ENCODE measurements at regions not wholly inside any gene's neighbourhood (a gene's known extent, or its start where the extent isn't known, plus 50 kb on each side); places are given as distances from the start of the nearest gene placed in this dataset.

- in situ Hi-C loops (cut with MboI; ENCODE audit: low sequenced_read_pairs in 4 of 4), result no loop called here
- intact Hi-C loops (cut with DNase I; ENCODE audit: low total_unique reads), result no loop called here
These were observed 1067.0 kb downstream of the CDH18 start for GRCh38 chr5:18920966-18921365.

GRCh38 chr5:18932081-18932480 lies 1055.9 kb downstream of the CDH18 start:
- in situ Hi-C loops (cut with MboI; ENCODE audit: low sequenced_read_pairs in 4 of 4) (no loop called here), intact Hi-C loops (cut with DNase I; ENCODE audit: low total_unique reads) (no loop called here)
- ATAC-seq (no peak), DNase-seq (no peak)
- TF ChIP-seq CTCF (IDR thresholded peaks at IDR 0.05 in 4 of 5, conservative IDR thresholded peaks at IDR 0.05 in 1 of 5) (no peak), POLR2A (IDR thresholded peaks at IDR 0.05) (no peak)
- Histone ChIP-seq H3K4me3 (no peak overlapping the region), H3K27me3 (no peaks in the 10 kb centered on the region), H3K27ac (no peak overlapping the region), H3K9me3 (no peaks in the 10 kb centered on the region), H3K4me1 (no peaks in the 10 kb centered on the region), H3K36me3 (no peaks in the 10 kb centered on the region)

More at GRCh38 chr5:18920966-18921365, 1067.0 kb downstream of the CDH18 start:
- TF ChIP-seq POLR2A (IDR thresholded peaks at IDR 0.05) (no peak), CTCF (IDR thresholded peaks at IDR 0.05 in 4 of 5, conservative IDR thresholded peaks at IDR 0.05 in 1 of 5) (no peak)
- Histone ChIP-seq H3K4me1 (no peaks in the 10 kb centered on the region), H3K27ac (no peak overlapping the region), H3K4me3 (no peak overlapping the region), H3K36me3 (no peaks in the 10 kb centered on the region), H3K9me3 (no peaks in the 10 kb centered on the region), H3K27me3 (no peaks in the 10 kb centered on the region)
- DNase-seq, result no peak
- ATAC-seq, result no peak

GRCh38 chr5:18944771-18945170 lies 1043.2 kb downstream of the CDH18 start:
- H3K27me3 ChIP-seq, result no peaks in the 10 kb centered on the region
- in situ Hi-C loops (cut with MboI; ENCODE audit: low sequenced_read_pairs in 4 of 4), result no loop called here
- no peak overlapping the region for H3K4me3 ChIP-seq
- H3K9me3 ChIP-seq, result no peaks in the 10 kb centered on the region
- H3K4me1 ChIP-seq, result no peaks in the 10 kb centered on the region
- no peak overlapping the region for H3K27ac ChIP-seq
- DNase-seq (no peak), ATAC-seq (no peak)
- H3K36me3 ChIP-seq, result no peaks in the 10 kb centered on the region
- intact Hi-C loops (cut with DNase I; ENCODE audit: low total_unique reads), result no loop called here
- TF ChIP-seq CTCF (IDR thresholded peaks at IDR 0.05 in 4 of 5, conservative IDR thresholded peaks at IDR 0.05 in 1 of 5) (no peak), POLR2A (IDR thresholded peaks at IDR 0.05) (no peak)

GRCh38 chr5:18954239-18954638 lies 1033.8 kb downstream of the CDH18 start:
- H3K27me3 ChIP-seq, result no peaks in the 10 kb centered on the region
- DNase-seq, result no peak
- ATAC-seq, result no peak
- H3K4me1 ChIP-seq, result no peaks in the 10 kb centered on the region
- in situ Hi-C loops (cut with MboI; ENCODE audit: low sequenced_read_pairs in 4 of 4), result no loop called here
- no peak overlapping the region for H3K4me3 ChIP-seq
- H3K27ac ChIP-seq, result no peak overlapping the region
- no peaks in the 10 kb centered on the region for H3K36me3 ChIP-seq
- TF ChIP-seq CTCF (IDR thresholded peaks at IDR 0.05 in 4 of 5, conservative IDR thresholded peaks at IDR 0.05 in 1 of 5) (no peak), POLR2A (IDR thresholded peaks at IDR 0.05) (no peak)
- intact Hi-C loops (cut with DNase I; ENCODE audit: low total_unique reads), result no loop called here
- no peaks in the 10 kb centered on the region for H3K9me3 ChIP-seq

GRCh38 chr5:18959535-18959934 lies 1028.5 kb downstream of the CDH18 start:
- TF ChIP-seq CTCF (IDR thresholded peaks at IDR 0.05 in 4 of 5, conservative IDR thresholded peaks at IDR 0.05 in 1 of 5), result no peak
- Histone ChIP-seq H3K4me3 (no peak overlapping the region), H3K9me3 (no peaks in the 10 kb centered on the region), H3K36me3 (no peaks in the 10 kb centered on the region), H3K4me1 (no peaks in the 10 kb centered on the region), H3K27ac (no peak overlapping the region), H3K27me3 (no peaks in the 10 kb centered on the region)
- intact Hi-C loops (cut with DNase I; ENCODE audit: low total_unique reads), result no loop called here
- DNase-seq (no peak), ATAC-seq (no peak)
- in situ Hi-C loops (cut with MboI; ENCODE audit: low sequenced_read_pairs in 4 of 4), result no loop called here
